ENCODE measurements at regions not wholly inside any gene's neighbourhood (a gene's known extent, or its start where the extent isn't known, plus 50 kb on each side); places are given as distances from the start of the nearest gene placed in this dataset.

GRCh38 chr6:16955899-16956298 is 146.0 kb upstream of the STMND1 start:
- no peak for TF ChIP-seq POLR2AphosphoS5 (IDR thresholded peaks at IDR 0.05)
- H3K4me3 ChIP-seq, result no peak overlapping the region

GRCh38 chr6:16953905-16954304 is 147.9 kb upstream of the STMND1 start:
- 74% methylated on average over 2 of the region's 2 CpGs for WGBS
- Histone ChIP-seq H3K4me1 (replicated peaks) (no peaks in the 10 kb centered on the region), H3K4me3 (no peak overlapping the region), H3K27me3 (replicated peaks; ENCODE audit: insufficient read depth) (no peaks in the 10 kb centered on the region), H3K36me3 (no peaks in the 10 kb centered on the region), H3K9me3 (no peaks in the 10 kb centered on the region), H3K27ac (no peak overlapping the region)
- TF ChIP-seq POLR2A (IDR thresholded peaks at IDR 0.05) (no peak), POLR2AphosphoS5 (IDR thresholded peaks at IDR 0.05) (no peak), CTCF (IDR thresholded peaks at IDR 0.05) (no peak)
- intact Hi-C loops (cut with DNase I), result no loop called here
- DNase-seq (ENCODE audit: low spot score), result no peak

More at GRCh38 chr6:16955899-16956298, 146.0 kb upstream of the STMND1 start:
- intact Hi-C loops (cut with DNase I), result no loop called here
- no peaks in the 10 kb centered on the region for H3K36me3 ChIP-seq
- 63% methylated on average over 5 of the region's 5 CpGs for WGBS
- no peaks in the 10 kb centered on the region for H3K9me3 ChIP-seq
- H3K27ac ChIP-seq, result no peak overlapping the region
- DNase-seq (ENCODE audit: low spot score), result no peak
- no peaks in the 10 kb centered on the region for H3K27me3 ChIP-seq (replicated peaks; ENCODE audit: insufficient read depth)
- no peaks in the 10 kb centered on the region for H3K4me1 ChIP-seq (replicated peaks)

GRCh38 chr6:16953446-16953845 is 148.4 kb upstream of the STMND1 start:
- H3K27me3 ChIP-seq (replicated peaks; ENCODE audit: insufficient read depth), result no peaks in the 10 kb centered on the region
- WGBS, result 100% methylated on average over 1 of the region's 1 CpG
- no peak for DNase-seq (ENCODE audit: low spot score)
- no peak for TF ChIP-seq CTCF (IDR thresholded peaks at IDR 0.05)
- no peak for TF ChIP-seq POLR2A (IDR thresholded peaks at IDR 0.05)
- no peak for TF ChIP-seq POLR2AphosphoS5 (IDR thresholded peaks at IDR 0.05)
- intact Hi-C loops (cut with DNase I), result no loop called here
- H3K36me3 ChIP-seq, result no peaks in the 10 kb centered on the region
- no peak overlapping the region for H3K27ac ChIP-seq
- no peak overlapping the region for H3K4me3 ChIP-seq
- no peaks in the 10 kb centered on the region for H3K9me3 ChIP-seq
- H3K4me1 ChIP-seq (replicated peaks), result no peaks in the 10 kb centered on the region

- no peak overlapping the region for H3K27ac ChIP-seq
- WGBS, result 84% methylated on average over 1 of the region's 1 CpG
- no peaks in the 10 kb centered on the region for H3K9me3 ChIP-seq
- intact Hi-C loops (cut with DNase I), result no loop called here
- H3K36me3 ChIP-seq, result no peaks in the 10 kb centered on the region
- TF ChIP-seq POLR2A (IDR thresholded peaks at IDR 0.05), result no peak
- TF ChIP-seq CTCF (IDR thresholded peaks at IDR 0.05), result no peak
- no peak for TF ChIP-seq POLR2AphosphoS5 (IDR thresholded peaks at IDR 0.05)
- no peak overlapping the region for H3K4me3 ChIP-seq
- DNase-seq (ENCODE audit: low spot score), result no peak
- H3K4me1 ChIP-seq (replicated peaks), result no peaks in the 10 kb centered on the region
- H3K27me3 ChIP-seq (replicated peaks; ENCODE audit: insufficient read depth), result no peaks in the 10 kb centered on the region
These were observed 150.9 kb upstream of the STMND1 start for GRCh38 chr6:16950825-16951495.

GRCh38 chr6:16950302-16950701 is 151.5 kb upstream of the STMND1 start:
- DNase-seq (ENCODE audit: low spot score), result no peak
- no peak overlapping the region for H3K27ac ChIP-seq
- intact Hi-C loops (cut with DNase I), result no loop called here
- H3K36me3 ChIP-seq, result no peaks in the 10 kb centered on the region
- H3K27me3 ChIP-seq (replicated peaks; ENCODE audit: insufficient read depth), result no peaks in the 10 kb centered on the region
- H3K9me3 ChIP-seq, result no peaks in the 10 kb centered on the region
- no peaks in the 10 kb centered on the region for H3K4me1 ChIP-seq (replicated peaks)
- 100% methylated on average over 2 of the region's 2 CpGs for WGBS
- H3K4me3 ChIP-seq, result no peak overlapping the region
- TF ChIP-seq CTCF (IDR thresholded peaks at IDR 0.05) (no peak), POLR2A (IDR thresholded peaks at IDR 0.05) (no peak), POLR2AphosphoS5 (IDR thresholded peaks at IDR 0.05) (no peak)

Data from prostate gland (tissue), 2 donors.